IMR-90 (cell line): ENCODE measurements at regions not wholly inside any gene's neighbourhood (a gene's known extent, or its start where the extent isn't known, plus 50 kb on each side); places are given as distances from the start of the nearest gene placed in this dataset.

Experiments
- ATAC-seq: fragments of 200-7000 bp; cut with Tn5 transposase; 2 replicates; pipeline ENCODE4 v1.9.1; 2020; ENCODE audit warnings: low read depth, mild to moderate bottlenecking, moderate library complexity
- BruUV-seq: library from RNA; stranded (reverse); fragments of 400-500 nt; replicated peaks from 2 replicates; lab custom pipeline; 2021; lab: Mats Ljungman, UMichigan
- CTCF ChIA-PET: fragments of 300-600 bp; formaldehyde crosslinking; extraction: SDS; loops from one replicate; lab custom pipeline; 2021; ENCODE audit warnings: antibody characterized with exemption; lab: Yijun Ruan, JAX
- POLR2A ChIA-PET: fragments of 300-600 bp; sonication (Branson Sonifier 250); formaldehyde crosslinking; loops from one replicate; lab custom pipeline; 2022; ENCODE audit warnings: antibody characterized with exemption; ENCODE audit not compliant: unreplicated experiment; lab: Charles Lee
- DNase-seq: peaks from one replicate; pipeline ENCODE4 v3.0.0; 2013
- H2AFZ ChIP-seq: replicated peaks from 2 replicates; pipeline ENCODE3; 2013; ENCODE audit warnings: low read length, mild to moderate bottlenecking; ENCODE audit not compliant: poor library complexity
- H2AK5ac ChIP-seq: 2 replicates; pipeline ENCODE4 v1.6.1; 2013; ENCODE audit warnings: low read depth, low read length, inconsistent platforms
- H2AK9ac ChIP-seq: replicated peaks from 2 replicates; pipeline ENCODE3; 2013; ENCODE audit warnings: mild to moderate bottlenecking, low read depth, low read length, moderate library complexity; ENCODE audit not compliant: poor library complexity
- H2BK120ac ChIP-seq: 2 replicates; pipeline ENCODE4 v1.6.1; 2013; ENCODE audit warnings: low read depth, low read length, inconsistent platforms
- H2BK15ac ChIP-seq: 3 replicates; pipeline ENCODE4 v1.6.1; 2013; ENCODE audit warnings: low read depth, low read length, inconsistent platforms
- H2BK20ac ChIP-seq: 2 replicates; pipeline ENCODE4 v1.6.1; 2013; ENCODE audit warnings: low read depth, mild to moderate bottlenecking, inconsistent platforms, low read length, moderate library complexity
- H2BK5ac ChIP-seq: 2 replicates; pipeline ENCODE4 v1.6.1; 2013; ENCODE audit warnings: mild to moderate bottlenecking, low read depth, low read length, inconsistent platforms; ENCODE audit not compliant: poor library complexity, severe bottlenecking
- H3K14ac ChIP-seq: replicated peaks from 2 replicates; pipeline ENCODE4 v1.6.1; 2013; ENCODE audit warnings: low read depth, low read length, inconsistent platforms
- H3K18ac ChIP-seq: 2 replicates; pipeline ENCODE4 v1.6.1; 2013; ENCODE audit warnings: low read depth, low read length, control low read depth
- H3K23ac ChIP-seq: 2 replicates; pipeline ENCODE4 v1.6.1; 2013; ENCODE audit warnings: low read depth, low read length, inconsistent platforms
- H3K27ac ChIP-seq: 2 replicates; pipeline ENCODE4 v1.5.1; 2013; ENCODE audit warnings: mild to moderate bottlenecking, control low read depth, low read length; ENCODE audit not compliant: insufficient read depth
- H3K27me3 ChIP-seq: 2 replicates; pipeline ENCODE4 v1.6.1; 2013; ENCODE audit warnings: low read length; ENCODE audit not compliant: control insufficient read depth, insufficient read depth
- H3K36me3 ChIP-seq: 2 replicates; pipeline ENCODE4 v1.6.1; 2013; ENCODE audit warnings: low read length, mixed read lengths; ENCODE audit not compliant: control insufficient read depth, insufficient read depth
- H3K4ac ChIP-seq: 2 replicates; pipeline ENCODE4 v1.6.1; 2013; ENCODE audit warnings: low read depth, low read length, inconsistent platforms
- H3K4me1 ChIP-seq: 2 replicates; pipeline ENCODE4 v1.6.1; 2013; ENCODE audit warnings: low read length, mixed read lengths; ENCODE audit not compliant: control insufficient read depth, insufficient read depth
- H3K4me2 ChIP-seq: 2 replicates; pipeline ENCODE4 v1.6.1; 2013; ENCODE audit warnings: low read depth, mild to moderate bottlenecking, control low read depth, low read length, moderate library complexity
- H3K4me3 ChIP-seq: 2 replicates; pipeline ENCODE4 v1.5.1; 2013; ENCODE audit warnings: low read depth, mild to moderate bottlenecking, control low read depth, low read length, moderate library complexity; ENCODE audit not compliant: insufficient read depth
- H3K56ac ChIP-seq: 2 replicates; pipeline ENCODE4 v1.6.1; 2013; ENCODE audit warnings: low read length, inconsistent platforms; ENCODE audit not compliant: insufficient read depth; ENCODE audit errors: extremely low read depth
- H3K79me1 ChIP-seq, 2 experiments: 2 replicates each; pipeline ENCODE4 v1.6.1; 2013; ENCODE audit warnings: low read length in 2 of 2, inconsistent platforms in 1 of 2, low read depth in 1 of 2
- H3K9ac ChIP-seq: 2 replicates; pipeline ENCODE4 v1.6.1; 2013; ENCODE audit warnings: low read depth, low read length, control low read depth
- H3K9me1 ChIP-seq: 2 replicates; pipeline ENCODE4 v1.6.1; 2013; ENCODE audit warnings: low read length, inconsistent platforms; ENCODE audit not compliant: insufficient read depth
- H3K9me3 ChIP-seq: 2 replicates; pipeline ENCODE4 v1.6.1; 2013; ENCODE audit warnings: low read length; ENCODE audit not compliant: control insufficient read depth, insufficient read depth
- H4K20me1 ChIP-seq: 2 replicates; pipeline ENCODE4 v1.6.1; 2013; ENCODE audit warnings: low read length, inconsistent platforms; ENCODE audit not compliant: insufficient read depth
- H4K5ac ChIP-seq: 2 replicates; pipeline ENCODE4 v1.6.1; 2013; ENCODE audit warnings: mild to moderate bottlenecking, low read depth, low read length, control low read depth
- H4K8ac ChIP-seq, 2 experiments: 2 replicates each; pipeline ENCODE4 v1.6.1; 2013; ENCODE audit warnings: low read depth in 2 of 2, low read length in 2 of 2, control low read depth in 1 of 2, inconsistent platforms in 1 of 2
- H4K91ac ChIP-seq: 2 replicates; pipeline ENCODE4 v1.6.1; 2013; ENCODE audit warnings: low read depth, low read length, inconsistent platforms; ENCODE audit not compliant: insufficient read depth
- BHLHE40 ChIP-seq: fragments of 150-350 bp; IDR thresholded peaks from 2 replicates; pipeline ENCODE4 v1.6.1; 2016; ENCODE audit warnings: mild to moderate bottlenecking, low read depth, low read length
- CEBPB ChIP-seq: IDR thresholded peaks from 2 replicates; pipeline ENCODE4 v1.6.1; 2012; ENCODE audit warnings: low read depth, low read length, improper control_type of control experiment
- CHD1 ChIP-seq: IDR thresholded peaks from 2 replicates; pipeline ENCODE4 v1.6.1; 2012; ENCODE audit warnings: low read depth, low read length, improper control_type of control experiment
- FOS ChIP-seq: fragments of 150-350 bp; IDR thresholded peaks from 2 replicates; pipeline ENCODE4 v1.6.1; 2016; ENCODE audit warnings: low read depth, low read length
- MAFK ChIP-seq: IDR thresholded peaks from 2 replicates; pipeline ENCODE4 v1.6.1; 2012; ENCODE audit warnings: low read depth, low read length, improper control_type of control experiment
- MAZ ChIP-seq: IDR thresholded peaks from 2 replicates; pipeline ENCODE4 v1.6.1; 2012; ENCODE audit warnings: low read depth, mild to moderate bottlenecking, low read length, improper control_type of control experiment, moderate library complexity, borderline replicate concordance
- MXI1 ChIP-seq: IDR thresholded peaks from 2 replicates; pipeline ENCODE4 v1.6.1; 2012; ENCODE audit warnings: low read depth, mild to moderate bottlenecking, low read length, moderate library complexity, borderline replicate concordance
- NFE2L2 ChIP-seq: fragments of 150-350 bp; IDR thresholded peaks from 2 replicates; pipeline ENCODE4 v1.6.1; 2016; ENCODE audit warnings: low read depth, mild to moderate bottlenecking, low read length
- POLR2A ChIP-seq: IDR thresholded peaks from 2 replicates; pipeline ENCODE4 v1.6.1; 2012; ENCODE audit warnings: mild to moderate bottlenecking, low read depth, low read length
- RAD21 ChIP-seq: IDR thresholded peaks from 2 replicates; pipeline ENCODE4 v1.6.1; 2012; ENCODE audit warnings: low read length, improper control_type of control experiment
- RCOR1 ChIP-seq: IDR thresholded peaks from 2 replicates; pipeline ENCODE4 v1.6.1; 2012; ENCODE audit warnings: mild to moderate bottlenecking, low read length, improper control_type of control experiment; ENCODE audit not compliant: insufficient replicate concordance
- RFX5 ChIP-seq: IDR thresholded peaks from 2 replicates; pipeline ENCODE4 v1.8.0; 2012; ENCODE audit warnings: low read depth, mild to moderate bottlenecking, low read length, moderate library complexity
- SMC3 ChIP-seq: fragments of 150-350 bp; IDR thresholded peaks from 2 replicates; pipeline ENCODE4 v1.6.1; 2016; ENCODE audit warnings: low read depth, mild to moderate bottlenecking, antibody characterized with exemption, low read length, moderate library complexity
- WGBS, 2 experiments: methylation state at CpG; one replicate each; pipeline versions ENCODE4 v1.1.5 to v1.1.7; 2013; ENCODE audit warnings: missing lambda C conversion rate in 2 of 2; ENCODE audit not compliant: insufficient read length in 1 of 2; ENCODE audit errors: extremely low coverage in 2 of 2; 5-methylcytosine and 5-hydroxymethylcytosine counted together
- dilution Hi-C: fragments of 300-500 bp; cut with HindIII; formaldehyde crosslinking; loops from one replicate; pipeline ENCODE4 v1.14.3; 2018; ENCODE audit warnings: low sequenced_read_pairs; ENCODE audit not compliant: unreplicated experiment
- in situ Hi-C: fragments of 300-500 bp; cut with MboI; formaldehyde crosslinking; loops from 3 replicates; pipeline ENCODE4 v1.14.3; 2019; ENCODE audit warnings: low sequenced_read_pairs, inconsistent platforms, mixed read lengths
- intact Hi-C: fragments of 100-400 bp; cut with micrococcal nuclease; formaldehyde crosslinking; loops from 2 replicates; pipeline ENCODE4 v1.10.0; 2022
- TF ChIP-seq, protein P1 (sequence below): conservative IDR thresholded peaks from 2 replicates; pipeline ENCODE4 v1.5.1; 2012; ENCODE audit warnings: mild to moderate bottlenecking, low read depth, low read length, improper control_type of control experiment
- TF ChIP-seq, protein P2 (sequence below): fragments of 150-350 bp; IDR thresholded peaks from 2 replicates; pipeline ENCODE4 v1.6.1; 2016; ENCODE audit warnings: low read depth, mild to moderate bottlenecking, low read length, moderate library complexity, borderline replicate concordance
- TF ChIP-seq, protein P3 (sequence below): fragments of 150-350 bp; IDR thresholded peaks from 2 replicates; pipeline ENCODE4 v1.6.1; 2017; ENCODE audit warnings: mild to moderate bottlenecking, antibody characterized with exemption, low read length, low read depth

DNA sequence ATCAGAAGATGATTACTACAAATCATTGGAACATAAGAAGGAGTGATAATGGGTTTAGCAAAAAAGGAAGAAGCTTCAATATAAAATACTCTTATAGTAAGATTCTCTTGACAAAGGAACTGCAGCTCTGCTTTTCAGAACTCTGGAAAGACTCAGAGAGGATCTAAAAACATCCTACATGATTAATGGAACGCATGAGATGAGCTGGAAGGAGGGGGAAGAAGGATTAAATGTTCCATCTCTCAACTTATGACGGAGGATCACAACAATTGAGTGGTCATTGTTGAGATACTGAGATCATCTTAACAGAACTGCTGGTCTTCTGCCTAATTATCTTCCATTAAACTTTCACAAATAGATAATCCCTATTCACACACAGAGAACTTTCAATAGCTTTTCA, 267.5 kb upstream of the SLC8A1 start:
- WGBS, 2 experiments: no CpG with 5 or more reads among the region's 2 CpGs
- dilution Hi-C loops: no loop called here
- no peak overlapping the region for H3K14ac ChIP-seq
- H2AK5ac ChIP-seq: no peak overlapping the region
- H2BK120ac ChIP-seq: no peak overlapping the region
- no peak overlapping the region for H4K91ac ChIP-seq
- no peaks in the 10 kb centered on the region for H4K20me1 ChIP-seq
- no peak overlapping the region for H2AK9ac ChIP-seq
- ChIA-PET CTCF (no interaction called here), POLR2A (no interaction called here)
- no peak overlapping the region for H2BK20ac ChIP-seq
- H2BK15ac ChIP-seq: no peak overlapping the region
- intact Hi-C loops: no loop called here
- no peak overlapping the region for H3K27ac ChIP-seq
- ATAC-seq (no peak), DNase-seq (no peak)
- no peak overlapping the region for H2BK5ac ChIP-seq
- peaks cover 2% of the 10 kb centered on the region; the same call in 1 of the 2 replicates for H3K4me1 ChIP-seq
- no peaks in the 10 kb centered on the region for H3K9me3 ChIP-seq
- in situ Hi-C loops: no loop called here
- H2AFZ ChIP-seq: no peak overlapping the region
- H4K5ac ChIP-seq: no peak overlapping the region
- no peaks in the 10 kb centered on the region for H3K27me3 ChIP-seq
- H3K79me1 ChIP-seq: no peaks in the 10 kb centered on the region
- TF ChIP-seq, protein P1, sequence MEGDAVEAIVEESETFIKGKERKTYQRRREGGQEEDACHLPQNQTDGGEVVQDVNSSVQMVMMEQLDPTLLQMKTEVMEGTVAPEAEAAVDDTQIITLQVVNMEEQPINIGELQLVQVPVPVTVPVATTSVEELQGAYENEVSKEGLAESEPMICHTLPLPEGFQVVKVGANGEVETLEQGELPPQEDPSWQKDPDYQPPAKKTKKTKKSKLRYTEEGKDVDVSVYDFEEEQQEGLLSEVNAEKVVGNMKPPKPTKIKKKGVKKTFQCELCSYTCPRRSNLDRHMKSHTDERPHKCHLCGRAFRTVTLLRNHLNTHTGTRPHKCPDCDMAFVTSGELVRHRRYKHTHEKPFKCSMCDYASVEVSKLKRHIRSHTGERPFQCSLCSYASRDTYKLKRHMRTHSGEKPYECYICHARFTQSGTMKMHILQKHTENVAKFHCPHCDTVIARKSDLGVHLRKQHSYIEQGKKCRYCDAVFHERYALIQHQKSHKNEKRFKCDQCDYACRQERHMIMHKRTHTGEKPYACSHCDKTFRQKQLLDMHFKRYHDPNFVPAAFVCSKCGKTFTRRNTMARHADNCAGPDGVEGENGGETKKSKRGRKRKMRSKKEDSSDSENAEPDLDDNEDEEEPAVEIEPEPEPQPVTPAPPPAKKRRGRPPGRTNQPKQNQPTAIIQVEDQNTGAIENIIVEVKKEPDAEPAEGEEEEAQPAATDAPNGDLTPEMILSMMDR: no peak
- no peak for TF ChIP-seq FOS
- no peak for TF ChIP-seq RCOR1
- no peak for TF ChIP-seq RFX5
- no peak for TF ChIP-seq POLR2A
- no peak for TF ChIP-seq CEBPB
- no peak for TF ChIP-seq MAFK
- TF ChIP-seq, protein P2, sequence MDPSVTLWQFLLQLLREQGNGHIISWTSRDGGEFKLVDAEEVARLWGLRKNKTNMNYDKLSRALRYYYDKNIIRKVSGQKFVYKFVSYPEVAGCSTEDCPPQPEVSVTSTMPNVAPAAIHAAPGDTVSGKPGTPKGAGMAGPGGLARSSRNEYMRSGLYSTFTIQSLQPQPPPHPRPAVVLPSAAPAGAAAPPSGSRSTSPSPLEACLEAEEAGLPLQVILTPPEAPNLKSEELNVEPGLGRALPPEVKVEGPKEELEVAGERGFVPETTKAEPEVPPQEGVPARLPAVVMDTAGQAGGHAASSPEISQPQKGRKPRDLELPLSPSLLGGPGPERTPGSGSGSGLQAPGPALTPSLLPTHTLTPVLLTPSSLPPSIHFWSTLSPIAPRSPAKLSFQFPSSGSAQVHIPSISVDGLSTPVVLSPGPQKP: no peak
- TF ChIP-seq, protein P3, sequence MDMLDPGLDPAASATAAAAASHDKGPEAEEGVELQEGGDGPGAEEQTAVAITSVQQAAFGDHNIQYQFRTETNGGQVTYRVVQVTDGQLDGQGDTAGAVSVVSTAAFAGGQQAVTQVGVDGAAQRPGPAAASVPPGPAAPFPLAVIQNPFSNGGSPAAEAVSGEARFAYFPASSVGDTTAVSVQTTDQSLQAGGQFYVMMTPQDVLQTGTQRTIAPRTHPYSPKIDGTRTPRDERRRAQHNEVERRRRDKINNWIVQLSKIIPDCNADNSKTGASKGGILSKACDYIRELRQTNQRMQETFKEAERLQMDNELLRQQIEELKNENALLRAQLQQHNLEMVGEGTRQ: no peak
- no peak for TF ChIP-seq NFE2L2
- TF ChIP-seq SMC3: no peak
- TF ChIP-seq MXI1: no peak
- no peak for TF ChIP-seq BHLHE40
- TF ChIP-seq MAZ: no peak
- no peak for TF ChIP-seq CHD1
- TF ChIP-seq RAD21: no peak
- 0 out of 2 replicates have a peak, but pooled peaks cover 3% of the 10 kb centered on the region for H3K9me1 ChIP-seq
- no peak overlapping the region for H3K4me2 ChIP-seq
- H3K9ac ChIP-seq: no peak overlapping the region
- no peak overlapping the region for H4K8ac ChIP-seq
- H3K56ac ChIP-seq: no peak overlapping the region
- no peak overlapping the region for H3K4ac ChIP-seq
- no TSS peak for BruUV-seq
- no peak overlapping the region for H3K23ac ChIP-seq
- H3K4me3 ChIP-seq: no peak overlapping the region
- no peak overlapping the region for H3K18ac ChIP-seq
- no peaks in the 10 kb centered on the region for H3K36me3 ChIP-seq
